ENCODE measurements at regions not wholly inside any gene's neighbourhood (a gene's known extent, or its start where the extent isn't known, plus 50 kb on each side); places are given as distances from the start of the nearest gene placed in this dataset.

DNA sequence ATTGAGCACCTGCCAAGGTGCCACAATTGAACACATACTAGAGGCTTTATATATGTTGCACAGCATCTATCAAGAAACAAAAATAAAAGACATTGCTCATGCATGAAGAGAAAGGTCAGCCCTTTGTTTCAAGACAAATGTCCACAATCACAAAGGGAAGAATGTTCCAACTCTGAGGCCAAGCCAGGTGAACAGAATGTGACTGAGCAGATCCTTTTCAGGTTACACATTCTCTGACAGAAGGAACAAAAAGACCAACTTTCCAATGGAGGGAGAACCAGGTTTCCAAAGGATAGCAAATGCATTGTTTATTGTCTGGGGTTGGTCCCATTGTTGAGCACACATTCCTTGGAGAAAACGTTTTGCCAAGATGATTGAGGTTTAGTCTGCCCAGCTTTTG is 50.2 kb upstream of the FAM174B start:
- TF ChIP-seq, protein P1, sequence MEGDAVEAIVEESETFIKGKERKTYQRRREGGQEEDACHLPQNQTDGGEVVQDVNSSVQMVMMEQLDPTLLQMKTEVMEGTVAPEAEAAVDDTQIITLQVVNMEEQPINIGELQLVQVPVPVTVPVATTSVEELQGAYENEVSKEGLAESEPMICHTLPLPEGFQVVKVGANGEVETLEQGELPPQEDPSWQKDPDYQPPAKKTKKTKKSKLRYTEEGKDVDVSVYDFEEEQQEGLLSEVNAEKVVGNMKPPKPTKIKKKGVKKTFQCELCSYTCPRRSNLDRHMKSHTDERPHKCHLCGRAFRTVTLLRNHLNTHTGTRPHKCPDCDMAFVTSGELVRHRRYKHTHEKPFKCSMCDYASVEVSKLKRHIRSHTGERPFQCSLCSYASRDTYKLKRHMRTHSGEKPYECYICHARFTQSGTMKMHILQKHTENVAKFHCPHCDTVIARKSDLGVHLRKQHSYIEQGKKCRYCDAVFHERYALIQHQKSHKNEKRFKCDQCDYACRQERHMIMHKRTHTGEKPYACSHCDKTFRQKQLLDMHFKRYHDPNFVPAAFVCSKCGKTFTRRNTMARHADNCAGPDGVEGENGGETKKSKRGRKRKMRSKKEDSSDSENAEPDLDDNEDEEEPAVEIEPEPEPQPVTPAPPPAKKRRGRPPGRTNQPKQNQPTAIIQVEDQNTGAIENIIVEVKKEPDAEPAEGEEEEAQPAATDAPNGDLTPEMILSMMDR (IDR thresholded peaks at IDR 0.05), result no peak
- TF ChIP-seq POLR2A (IDR thresholded peaks at IDR 0.05), result no peak
